IMR-90 (cell line): ENCODE measurements at regions not wholly inside any gene's neighbourhood (a gene's known extent, or its start where the extent isn't known, plus 50 kb on each side); places are given as distances from the start of the nearest gene placed in this dataset.

Experiments
- ATAC-seq: fragments of 200-7000 bp; cut with Tn5 transposase; 2 replicates; pipeline ENCODE4 v1.9.1; 2020; ENCODE audit warnings: low read depth, mild to moderate bottlenecking, moderate library complexity
- BruUV-seq: library from RNA; stranded (reverse); fragments of 400-500 nt; replicated peaks from 2 replicates; lab custom pipeline; 2021; lab: Mats Ljungman, UMichigan
- CTCF ChIA-PET: fragments of 300-600 bp; formaldehyde crosslinking; extraction: SDS; loops from one replicate; lab custom pipeline; 2021; ENCODE audit warnings: antibody characterized with exemption; lab: Yijun Ruan, JAX
- POLR2A ChIA-PET: fragments of 300-600 bp; sonication (Branson Sonifier 250); formaldehyde crosslinking; loops from one replicate; lab custom pipeline; 2022; ENCODE audit warnings: antibody characterized with exemption; ENCODE audit not compliant: unreplicated experiment; lab: Charles Lee
- DNase-seq: peaks from one replicate; pipeline ENCODE4 v3.0.0; 2013
- H2AFZ ChIP-seq: replicated peaks from 2 replicates; pipeline ENCODE3; 2013; ENCODE audit warnings: low read length, mild to moderate bottlenecking; ENCODE audit not compliant: poor library complexity
- H2AK5ac ChIP-seq: 2 replicates; pipeline ENCODE4 v1.6.1; 2013; ENCODE audit warnings: low read depth, low read length, inconsistent platforms
- H2AK9ac ChIP-seq: replicated peaks from 2 replicates; pipeline ENCODE3; 2013; ENCODE audit warnings: mild to moderate bottlenecking, low read depth, low read length, moderate library complexity; ENCODE audit not compliant: poor library complexity
- H2BK120ac ChIP-seq: 2 replicates; pipeline ENCODE4 v1.6.1; 2013; ENCODE audit warnings: low read depth, low read length, inconsistent platforms
- H2BK15ac ChIP-seq: 3 replicates; pipeline ENCODE4 v1.6.1; 2013; ENCODE audit warnings: low read depth, low read length, inconsistent platforms
- H2BK20ac ChIP-seq: 2 replicates; pipeline ENCODE4 v1.6.1; 2013; ENCODE audit warnings: low read depth, mild to moderate bottlenecking, inconsistent platforms, low read length, moderate library complexity
- H2BK5ac ChIP-seq: 2 replicates; pipeline ENCODE4 v1.6.1; 2013; ENCODE audit warnings: mild to moderate bottlenecking, low read depth, low read length, inconsistent platforms; ENCODE audit not compliant: poor library complexity, severe bottlenecking
- H3K14ac ChIP-seq: replicated peaks from 2 replicates; pipeline ENCODE4 v1.6.1; 2013; ENCODE audit warnings: low read depth, low read length, inconsistent platforms
- H3K18ac ChIP-seq: 2 replicates; pipeline ENCODE4 v1.6.1; 2013; ENCODE audit warnings: low read depth, low read length, control low read depth
- H3K23ac ChIP-seq: 2 replicates; pipeline ENCODE4 v1.6.1; 2013; ENCODE audit warnings: low read depth, low read length, inconsistent platforms
- H3K27ac ChIP-seq: 2 replicates; pipeline ENCODE4 v1.5.1; 2013; ENCODE audit warnings: mild to moderate bottlenecking, control low read depth, low read length; ENCODE audit not compliant: insufficient read depth
- H3K27me3 ChIP-seq: 2 replicates; pipeline ENCODE4 v1.6.1; 2013; ENCODE audit warnings: low read length; ENCODE audit not compliant: control insufficient read depth, insufficient read depth
- H3K36me3 ChIP-seq: 2 replicates; pipeline ENCODE4 v1.6.1; 2013; ENCODE audit warnings: low read length, mixed read lengths; ENCODE audit not compliant: control insufficient read depth, insufficient read depth
- H3K4ac ChIP-seq: 2 replicates; pipeline ENCODE4 v1.6.1; 2013; ENCODE audit warnings: low read depth, low read length, inconsistent platforms
- H3K4me1 ChIP-seq: 2 replicates; pipeline ENCODE4 v1.6.1; 2013; ENCODE audit warnings: low read length, mixed read lengths; ENCODE audit not compliant: control insufficient read depth, insufficient read depth
- H3K4me2 ChIP-seq: 2 replicates; pipeline ENCODE4 v1.6.1; 2013; ENCODE audit warnings: low read depth, mild to moderate bottlenecking, control low read depth, low read length, moderate library complexity
- H3K4me3 ChIP-seq: 2 replicates; pipeline ENCODE4 v1.5.1; 2013; ENCODE audit warnings: low read depth, mild to moderate bottlenecking, control low read depth, low read length, moderate library complexity; ENCODE audit not compliant: insufficient read depth
- H3K56ac ChIP-seq: 2 replicates; pipeline ENCODE4 v1.6.1; 2013; ENCODE audit warnings: low read length, inconsistent platforms; ENCODE audit not compliant: insufficient read depth; ENCODE audit errors: extremely low read depth
- H3K79me1 ChIP-seq, 2 experiments: 2 replicates each; pipeline ENCODE4 v1.6.1; 2013; ENCODE audit warnings: low read length in 2 of 2, inconsistent platforms in 1 of 2, low read depth in 1 of 2
- H3K9ac ChIP-seq: 2 replicates; pipeline ENCODE4 v1.6.1; 2013; ENCODE audit warnings: low read depth, low read length, control low read depth
- H3K9me1 ChIP-seq: 2 replicates; pipeline ENCODE4 v1.6.1; 2013; ENCODE audit warnings: low read length, inconsistent platforms; ENCODE audit not compliant: insufficient read depth
- H3K9me3 ChIP-seq: 2 replicates; pipeline ENCODE4 v1.6.1; 2013; ENCODE audit warnings: low read length; ENCODE audit not compliant: control insufficient read depth, insufficient read depth
- H4K20me1 ChIP-seq: 2 replicates; pipeline ENCODE4 v1.6.1; 2013; ENCODE audit warnings: low read length, inconsistent platforms; ENCODE audit not compliant: insufficient read depth
- H4K5ac ChIP-seq: 2 replicates; pipeline ENCODE4 v1.6.1; 2013; ENCODE audit warnings: mild to moderate bottlenecking, low read depth, low read length, control low read depth
- H4K8ac ChIP-seq, 2 experiments: 2 replicates each; pipeline ENCODE4 v1.6.1; 2013; ENCODE audit warnings: low read depth in 2 of 2, low read length in 2 of 2, control low read depth in 1 of 2, inconsistent platforms in 1 of 2
- H4K91ac ChIP-seq: 2 replicates; pipeline ENCODE4 v1.6.1; 2013; ENCODE audit warnings: low read depth, low read length, inconsistent platforms; ENCODE audit not compliant: insufficient read depth
- BHLHE40 ChIP-seq: fragments of 150-350 bp; IDR thresholded peaks from 2 replicates; pipeline ENCODE4 v1.6.1; 2016; ENCODE audit warnings: mild to moderate bottlenecking, low read depth, low read length
- CEBPB ChIP-seq: IDR thresholded peaks from 2 replicates; pipeline ENCODE4 v1.6.1; 2012; ENCODE audit warnings: low read depth, low read length, improper control_type of control experiment
- CHD1 ChIP-seq: IDR thresholded peaks from 2 replicates; pipeline ENCODE4 v1.6.1; 2012; ENCODE audit warnings: low read depth, low read length, improper control_type of control experiment
- FOS ChIP-seq: fragments of 150-350 bp; IDR thresholded peaks from 2 replicates; pipeline ENCODE4 v1.6.1; 2016; ENCODE audit warnings: low read depth, low read length
- MAFK ChIP-seq: IDR thresholded peaks from 2 replicates; pipeline ENCODE4 v1.6.1; 2012; ENCODE audit warnings: low read depth, low read length, improper control_type of control experiment
- MAZ ChIP-seq: IDR thresholded peaks from 2 replicates; pipeline ENCODE4 v1.6.1; 2012; ENCODE audit warnings: low read depth, mild to moderate bottlenecking, low read length, improper control_type of control experiment, moderate library complexity, borderline replicate concordance
- MXI1 ChIP-seq: IDR thresholded peaks from 2 replicates; pipeline ENCODE4 v1.6.1; 2012; ENCODE audit warnings: low read depth, mild to moderate bottlenecking, low read length, moderate library complexity, borderline replicate concordance
- NFE2L2 ChIP-seq: fragments of 150-350 bp; IDR thresholded peaks from 2 replicates; pipeline ENCODE4 v1.6.1; 2016; ENCODE audit warnings: low read depth, mild to moderate bottlenecking, low read length
- POLR2A ChIP-seq: IDR thresholded peaks from 2 replicates; pipeline ENCODE4 v1.6.1; 2012; ENCODE audit warnings: mild to moderate bottlenecking, low read depth, low read length
- RAD21 ChIP-seq: IDR thresholded peaks from 2 replicates; pipeline ENCODE4 v1.6.1; 2012; ENCODE audit warnings: low read length, improper control_type of control experiment
- RCOR1 ChIP-seq: IDR thresholded peaks from 2 replicates; pipeline ENCODE4 v1.6.1; 2012; ENCODE audit warnings: mild to moderate bottlenecking, low read length, improper control_type of control experiment; ENCODE audit not compliant: insufficient replicate concordance
- RFX5 ChIP-seq: IDR thresholded peaks from 2 replicates; pipeline ENCODE4 v1.8.0; 2012; ENCODE audit warnings: low read depth, mild to moderate bottlenecking, low read length, moderate library complexity
- SMC3 ChIP-seq: fragments of 150-350 bp; IDR thresholded peaks from 2 replicates; pipeline ENCODE4 v1.6.1; 2016; ENCODE audit warnings: low read depth, mild to moderate bottlenecking, antibody characterized with exemption, low read length, moderate library complexity
- USF2 ChIP-seq: fragments of 150-350 bp; IDR thresholded peaks from 2 replicates; pipeline ENCODE4 v1.6.1; 2017; ENCODE audit warnings: mild to moderate bottlenecking, antibody characterized with exemption, low read length, low read depth
- WGBS, 2 experiments: methylation state at CpG; one replicate each; pipeline versions ENCODE4 v1.1.5 to v1.1.7; 2013; ENCODE audit warnings: missing lambda C conversion rate in 2 of 2; ENCODE audit not compliant: insufficient read length in 1 of 2; ENCODE audit errors: extremely low coverage in 2 of 2; 5-methylcytosine and 5-hydroxymethylcytosine counted together
- dilution Hi-C: fragments of 300-500 bp; cut with HindIII; formaldehyde crosslinking; loops from one replicate; pipeline ENCODE4 v1.14.3; 2018; ENCODE audit warnings: low sequenced_read_pairs; ENCODE audit not compliant: unreplicated experiment
- in situ Hi-C: fragments of 300-500 bp; cut with MboI; formaldehyde crosslinking; loops from 3 replicates; pipeline ENCODE4 v1.14.3; 2019; ENCODE audit warnings: low sequenced_read_pairs, inconsistent platforms, mixed read lengths
- intact Hi-C: fragments of 100-400 bp; cut with micrococcal nuclease; formaldehyde crosslinking; loops from 2 replicates; pipeline ENCODE4 v1.10.0; 2022
- TF ChIP-seq, protein P1 (sequence below): fragments of 150-350 bp; IDR thresholded peaks from 2 replicates; pipeline ENCODE4 v1.6.1; 2016; ENCODE audit warnings: low read depth, mild to moderate bottlenecking, low read length, moderate library complexity, borderline replicate concordance
- TF ChIP-seq, protein P2 (sequence below): conservative IDR thresholded peaks from 2 replicates; pipeline ENCODE4 v1.5.1; 2012; ENCODE audit warnings: mild to moderate bottlenecking, low read depth, low read length, improper control_type of control experiment

DNA sequence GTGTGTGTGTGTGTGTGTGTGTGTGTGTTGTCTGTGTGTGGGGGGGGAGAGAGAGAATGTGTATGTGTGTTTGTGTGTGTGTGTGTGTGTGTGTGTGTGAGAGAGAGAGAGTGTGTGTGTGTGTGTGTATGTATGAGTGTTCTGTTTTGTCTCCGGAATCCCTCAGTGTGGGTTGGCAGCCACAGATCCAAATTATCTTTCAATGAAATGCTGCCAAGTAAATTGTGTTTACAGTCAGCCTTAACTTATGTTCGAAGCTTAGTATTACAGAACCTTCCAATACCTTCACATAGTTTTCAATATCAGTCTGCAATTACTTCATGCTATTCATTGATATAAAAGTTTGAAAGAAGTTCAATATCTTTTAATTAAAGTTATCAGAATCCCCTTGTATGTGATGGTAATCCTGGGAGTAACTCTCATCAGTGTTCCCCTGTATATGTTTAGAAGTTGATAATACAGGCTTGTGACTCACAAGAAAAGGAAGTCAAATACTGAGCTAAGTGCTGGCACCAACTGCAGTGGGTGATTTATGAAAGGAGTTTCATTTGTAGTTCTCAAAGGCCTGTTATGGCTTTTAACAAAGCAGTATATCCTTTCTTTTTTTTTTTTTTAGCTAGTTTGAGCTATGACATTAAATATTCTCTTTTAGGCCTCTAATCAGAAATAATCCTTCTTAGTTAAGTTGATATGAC is 51.6 kb upstream of the HTR2C start:
- Histone ChIP-seq H3K4me3 (no peak overlapping the region), H3K4me2 (no peak overlapping the region), H4K8ac (no peak overlapping the region), H2BK120ac (no peak overlapping the region), H3K27me3 (no peaks in the 10 kb centered on the region), H2BK20ac (no peak overlapping the region), H3K36me3 (no peaks in the 10 kb centered on the region), H4K91ac (no peak overlapping the region), H2BK15ac (no peak overlapping the region), H3K9me3 (no peaks in the 10 kb centered on the region), H3K79me1 (no peaks in the 10 kb centered on the region), H3K4ac (no peak overlapping the region), H3K9me1 (no peaks in the 10 kb centered on the region), H3K23ac (no peak overlapping the region), H2BK5ac (no peak overlapping the region), H3K14ac (no peak overlapping the region), H3K4me1 (no peaks in the 10 kb centered on the region), H2AFZ (no peak overlapping the region), H3K27ac (no peak overlapping the region), H4K20me1 (no peaks in the 10 kb centered on the region), H3K9ac (no peak overlapping the region), H2AK9ac (no peak overlapping the region), H3K18ac (no peak overlapping the region), H2AK5ac (no peak overlapping the region), H4K5ac (no peak overlapping the region), H3K56ac (no peak overlapping the region)
- WGBS, 2 experiments, result no CpG with 5 or more reads among the region's 2 CpGs
- intact Hi-C loops, result no loop called here
- ATAC-seq (no peak), DNase-seq (no peak)
- ChIA-PET POLR2A (no interaction called here), CTCF (no interaction called here)
- TF ChIP-seq SMC3, result no peak
- TF ChIP-seq MAZ, result no peak
- TF ChIP-seq, protein P1, sequence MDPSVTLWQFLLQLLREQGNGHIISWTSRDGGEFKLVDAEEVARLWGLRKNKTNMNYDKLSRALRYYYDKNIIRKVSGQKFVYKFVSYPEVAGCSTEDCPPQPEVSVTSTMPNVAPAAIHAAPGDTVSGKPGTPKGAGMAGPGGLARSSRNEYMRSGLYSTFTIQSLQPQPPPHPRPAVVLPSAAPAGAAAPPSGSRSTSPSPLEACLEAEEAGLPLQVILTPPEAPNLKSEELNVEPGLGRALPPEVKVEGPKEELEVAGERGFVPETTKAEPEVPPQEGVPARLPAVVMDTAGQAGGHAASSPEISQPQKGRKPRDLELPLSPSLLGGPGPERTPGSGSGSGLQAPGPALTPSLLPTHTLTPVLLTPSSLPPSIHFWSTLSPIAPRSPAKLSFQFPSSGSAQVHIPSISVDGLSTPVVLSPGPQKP, result no peak
- TF ChIP-seq NFE2L2, result no peak
- TF ChIP-seq BHLHE40, result no peak
- TF ChIP-seq USF2, result no peak
- no peak for TF ChIP-seq RAD21
- TF ChIP-seq CHD1, result no peak
- no peak for TF ChIP-seq FOS
- TF ChIP-seq MXI1, result no peak
- TF ChIP-seq CEBPB, result no peak
- TF ChIP-seq, protein P2, sequence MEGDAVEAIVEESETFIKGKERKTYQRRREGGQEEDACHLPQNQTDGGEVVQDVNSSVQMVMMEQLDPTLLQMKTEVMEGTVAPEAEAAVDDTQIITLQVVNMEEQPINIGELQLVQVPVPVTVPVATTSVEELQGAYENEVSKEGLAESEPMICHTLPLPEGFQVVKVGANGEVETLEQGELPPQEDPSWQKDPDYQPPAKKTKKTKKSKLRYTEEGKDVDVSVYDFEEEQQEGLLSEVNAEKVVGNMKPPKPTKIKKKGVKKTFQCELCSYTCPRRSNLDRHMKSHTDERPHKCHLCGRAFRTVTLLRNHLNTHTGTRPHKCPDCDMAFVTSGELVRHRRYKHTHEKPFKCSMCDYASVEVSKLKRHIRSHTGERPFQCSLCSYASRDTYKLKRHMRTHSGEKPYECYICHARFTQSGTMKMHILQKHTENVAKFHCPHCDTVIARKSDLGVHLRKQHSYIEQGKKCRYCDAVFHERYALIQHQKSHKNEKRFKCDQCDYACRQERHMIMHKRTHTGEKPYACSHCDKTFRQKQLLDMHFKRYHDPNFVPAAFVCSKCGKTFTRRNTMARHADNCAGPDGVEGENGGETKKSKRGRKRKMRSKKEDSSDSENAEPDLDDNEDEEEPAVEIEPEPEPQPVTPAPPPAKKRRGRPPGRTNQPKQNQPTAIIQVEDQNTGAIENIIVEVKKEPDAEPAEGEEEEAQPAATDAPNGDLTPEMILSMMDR, result no peak
- no peak for TF ChIP-seq RCOR1
- TF ChIP-seq RFX5, result no peak
- no peak for TF ChIP-seq POLR2A
- no peak for TF ChIP-seq MAFK
- dilution Hi-C loops, result no loop called here
- BruUV-seq, result no TSS peak
- in situ Hi-C loops, result no loop called here
